Trophoblast cell (in vitro differentiated cells and primary cell): ENCODE measurements at regions not wholly inside any gene's neighbourhood (a gene's known extent, or its start where the extent isn't known, plus 50 kb on each side); places are given as distances from the start of the nearest gene placed in this dataset.
"Not testable (repeated sequence)": the region's sequence is repeated elsewhere in the genome, so short reads cannot be mapped to it uniquely, and the experiment has no call there.

Experiments
- DNase-seq, 2 donors: peaks; one replicate each; pipeline ENCODE4 v3.0.0-alpha.2; 2016
- H2AFZ ChIP-seq: 2 replicates; pipeline ENCODE4 v1.6.1; 2013; ENCODE audit warnings: low read length, moderate library complexity, mild to moderate bottlenecking; ENCODE audit not compliant: insufficient read depth, poor library complexity
- H2AK5ac ChIP-seq: 2 replicates; pipeline ENCODE4 v1.6.1; 2013; ENCODE audit warnings: mild to moderate bottlenecking, low read length
- H2BK120ac ChIP-seq: 2 replicates; pipeline ENCODE4 v1.6.1; 2013; ENCODE audit warnings: low read length, mild to moderate bottlenecking, moderate library complexity; ENCODE audit not compliant: insufficient read depth, poor library complexity
- H2BK12ac ChIP-seq: 2 replicates; pipeline ENCODE4 v1.6.1; 2013; ENCODE audit warnings: mild to moderate bottlenecking, low read length, moderate library complexity
- H2BK5ac ChIP-seq: 2 replicates; pipeline ENCODE4 v1.6.1; 2013; ENCODE audit warnings: low read length, low read depth, moderate library complexity, mild to moderate bottlenecking; ENCODE audit not compliant: poor library complexity
- H3K14ac ChIP-seq: 2 replicates; pipeline ENCODE4 v1.6.1; 2013; ENCODE audit warnings: mild to moderate bottlenecking, low read length
- H3K18ac ChIP-seq: 2 replicates; pipeline ENCODE4 v1.6.1; 2013; ENCODE audit warnings: mild to moderate bottlenecking, low read length
- H3K23ac ChIP-seq: 2 replicates; pipeline ENCODE4 v1.6.1; 2013; ENCODE audit warnings: low read length
- H3K27ac ChIP-seq: 2 replicates; pipeline ENCODE4 v1.5.1; 2013; ENCODE audit warnings: low read depth, mild to moderate bottlenecking, inconsistent platforms, low read length, moderate library complexity
- H3K27me3 ChIP-seq: 2 replicates; pipeline ENCODE4 v1.6.1; 2013; ENCODE audit warnings: inconsistent platforms, mild to moderate bottlenecking, low read length, moderate library complexity; ENCODE audit not compliant: insufficient read depth
- H3K36me3 ChIP-seq, 2 experiments: 1 replicate in 1 of 2; 2 replicates in 1 of 2; pipeline ENCODE4 v1.6.1; 2013; ENCODE audit warnings: low read length in 2 of 2, mild to moderate bottlenecking in 2 of 2, moderate library complexity in 1 of 2; ENCODE audit not compliant: insufficient read depth in 2 of 2, control insufficient read depth in 1 of 2
- H3K4ac ChIP-seq: 2 replicates; pipeline ENCODE4 v1.6.1; 2013; ENCODE audit warnings: low read depth, mild to moderate bottlenecking, low read length, moderate library complexity
- H3K4me1 ChIP-seq, 2 experiments: 1 replicate in 1 of 2; 2 replicates in 1 of 2; pipeline ENCODE4 v1.6.1; 2013; ENCODE audit warnings: low read length in 2 of 2, mild to moderate bottlenecking in 2 of 2, moderate library complexity in 1 of 2; ENCODE audit not compliant: insufficient read depth in 2 of 2, control insufficient read depth in 1 of 2
- H3K4me2 ChIP-seq: 2 replicates; pipeline ENCODE4 v1.6.1; 2013; ENCODE audit warnings: inconsistent platforms, mild to moderate bottlenecking, low read length, moderate library complexity
- H3K4me3 ChIP-seq: 2 replicates; pipeline ENCODE4 v1.5.1; 2013; ENCODE audit warnings: mild to moderate bottlenecking, low read depth, low read length, inconsistent platforms
- H3K79me1 ChIP-seq: one replicate; pipeline ENCODE4 v1.6.1; 2013; ENCODE audit warnings: low read length
- H3K79me2 ChIP-seq: 2 replicates; pipeline ENCODE4 v1.6.1; 2013; ENCODE audit warnings: low read length, mild to moderate bottlenecking; ENCODE audit not compliant: control insufficient read depth, insufficient read depth, poor library complexity
- H3K9ac ChIP-seq: 2 replicates; pipeline ENCODE4 v1.6.1; 2013; ENCODE audit warnings: mild to moderate bottlenecking, low read length
- H3K9me3 ChIP-seq: 2 replicates; pipeline ENCODE4 v1.6.1; 2013; ENCODE audit warnings: low read depth, mild to moderate bottlenecking, control low read depth, inconsistent platforms, low read length; ENCODE audit not compliant: insufficient read depth
- H4K12ac ChIP-seq: 2 replicates; pipeline ENCODE4 v1.6.1; 2013; ENCODE audit warnings: low read depth, mild to moderate bottlenecking, low read length, moderate library complexity
- H4K8ac ChIP-seq: 2 replicates; pipeline ENCODE4 v1.6.1; 2013; ENCODE audit warnings: low read depth, mild to moderate bottlenecking, low read length, moderate library complexity
- H4K91ac ChIP-seq: one replicate; pipeline ENCODE4 v1.6.1; 2013; ENCODE audit warnings: low read depth, mild to moderate bottlenecking, low read length, moderate library complexity
- WGBS: extraction: QIAGEN DNeasy Blood & Tissue Kit; methylation state at CpG from one replicate; pipeline ENCODE4 v1.1.7; 2013; ENCODE audit warnings: missing lambda C conversion rate; ENCODE audit not compliant: insufficient read length, insufficient coverage; ENCODE audit errors: extremely low coverage; 5-methylcytosine and 5-hydroxymethylcytosine counted together

DNA sequence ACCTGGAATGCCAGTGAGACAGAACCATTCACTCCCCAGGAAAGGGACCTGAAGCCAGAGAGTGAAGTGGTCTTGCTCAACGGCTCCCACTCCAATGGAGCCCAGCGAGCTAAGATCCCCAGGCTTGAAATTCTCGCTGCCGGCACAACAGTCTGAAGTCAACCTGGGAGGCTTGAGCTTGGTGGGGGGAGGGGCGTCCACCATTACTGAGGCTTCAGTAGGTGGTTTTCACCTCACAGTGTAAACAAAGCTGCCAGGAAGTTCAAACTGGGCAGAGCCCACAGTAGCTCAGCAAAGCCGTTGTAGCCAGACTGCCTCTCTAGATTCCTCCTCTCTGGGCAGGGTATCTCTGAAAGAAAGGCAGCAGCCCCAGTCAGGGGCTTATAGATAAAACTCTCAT is 236.2 kb downstream of the LMBRD1 start:
- H3K9ac ChIP-seq = not testable (repeated sequence)
- WGBS = no CpG with 5 or more reads among the region's 6 CpGs

DNA sequence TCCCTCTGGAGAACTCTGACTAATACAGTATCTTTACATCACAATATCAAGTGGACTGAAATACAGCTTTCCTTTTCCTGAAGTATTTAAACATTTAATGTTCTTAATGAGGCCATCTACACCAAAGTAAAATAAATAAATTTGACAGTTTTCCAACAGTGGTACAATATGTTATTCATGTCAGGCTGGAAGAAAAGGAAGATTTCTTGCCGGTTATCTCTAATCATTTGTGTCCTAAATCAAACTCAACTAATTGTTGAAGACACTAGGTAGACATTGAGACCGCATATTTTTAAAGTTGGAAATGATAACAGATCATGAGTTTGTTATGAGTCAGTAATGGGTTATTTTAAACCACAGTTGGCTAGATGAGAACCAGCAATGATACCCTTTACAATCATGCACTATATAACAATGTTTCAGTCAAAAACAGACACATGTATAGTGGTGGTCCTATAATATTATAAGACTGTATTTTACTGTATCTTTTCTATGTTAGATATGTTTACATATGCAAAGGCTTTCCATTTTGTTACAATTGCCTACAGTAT is 241.6 kb downstream of the LMBRD1 start:
- no peak overlapping the region for H3K23ac ChIP-seq
- no CpG with 5 or more reads among the region's 2 CpGs for WGBS
- H3K4me1 ChIP-seq = no peaks in the 10 kb centered on the region

More for the DNA sequence above, 236.2 kb downstream of the LMBRD1 start:
- H3K79me1 ChIP-seq, H3K9me3 ChIP-seq, H3K27ac ChIP-seq, H3K18ac ChIP-seq, H2BK120ac ChIP-seq, H3K14ac ChIP-seq, H4K12ac ChIP-seq, DNase-seq, H3K4me2 ChIP-seq, H4K91ac ChIP-seq, H2BK5ac ChIP-seq, H3K4me1 ChIP-seq, H3K23ac ChIP-seq, H2AK5ac ChIP-seq, H4K8ac ChIP-seq, H2BK12ac ChIP-seq, H2AFZ ChIP-seq, H3K79me2 ChIP-seq, H3K27me3 ChIP-seq, H3K4ac ChIP-seq, H3K36me3 ChIP-seq, H3K4me3 ChIP-seq: not testable (repeated sequence)

DNA sequence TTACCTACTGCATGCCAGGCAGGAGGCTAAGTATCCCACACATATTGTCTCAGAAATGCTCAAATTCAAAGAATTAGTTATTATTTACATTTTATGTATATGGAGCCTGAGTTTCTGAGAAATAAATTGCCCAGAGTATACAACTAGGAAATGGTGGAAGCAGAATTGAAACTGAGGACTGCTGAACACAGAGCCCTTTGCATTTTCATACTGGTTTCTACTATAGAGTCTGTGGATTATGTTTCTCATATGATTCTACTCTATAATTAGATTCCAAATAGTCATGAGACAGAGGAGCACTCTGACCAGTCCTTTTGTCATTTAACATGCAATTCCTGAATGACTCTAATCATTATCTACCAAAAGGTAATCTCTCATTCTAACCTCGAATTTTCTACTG is 254.3 kb downstream of the LMBRD1 start:
- H3K79me2 ChIP-seq = no peaks in the 10 kb centered on the region
- H3K14ac ChIP-seq = no peak overlapping the region
- H3K79me1 ChIP-seq = no peaks in the 10 kb centered on the region
- no peak overlapping the region for H3K4me2 ChIP-seq
- H3K9me3 ChIP-seq = no peaks in the 10 kb centered on the region
- no peaks in the 10 kb centered on the region for H3K36me3 ChIP-seq
- H2BK5ac ChIP-seq = no peak overlapping the region
- H2BK12ac ChIP-seq = no peak overlapping the region
- no peak for DNase-seq
- no peak overlapping the region for H2BK120ac ChIP-seq
- no peak overlapping the region for H3K23ac ChIP-seq
- no peaks in the 10 kb centered on the region for H3K4me1 ChIP-seq
- no peak overlapping the region for H2AK5ac ChIP-seq
- no peaks in the 10 kb centered on the region for H3K27me3 ChIP-seq
- H4K91ac ChIP-seq = no peak overlapping the region
- H4K8ac ChIP-seq = no peak overlapping the region
- H3K4ac ChIP-seq = no peak overlapping the region
- H4K12ac ChIP-seq = no peak overlapping the region
- H3K4me3 ChIP-seq = no peak overlapping the region
- no CpG with 5 or more reads among the region's 1 CpG for WGBS
- H3K9ac ChIP-seq = no peak overlapping the region
- H2AFZ ChIP-seq = no peak overlapping the region
- H3K27ac ChIP-seq = no peak overlapping the region
- H3K18ac ChIP-seq = no peak overlapping the region

More for the DNA sequence above, 241.6 kb downstream of the LMBRD1 start:
- H2AFZ ChIP-seq = no peak overlapping the region
- no peak overlapping the region for H2BK12ac ChIP-seq
- H2AK5ac ChIP-seq = no peak overlapping the region
- H4K91ac ChIP-seq = no peak overlapping the region
- H3K18ac ChIP-seq = no peak overlapping the region
- H3K9ac ChIP-seq = no peak overlapping the region
- no peaks in the 10 kb centered on the region for H3K27me3 ChIP-seq
- no peak overlapping the region for H3K4ac ChIP-seq
- H4K8ac ChIP-seq = no peak overlapping the region
- DNase-seq = no peak
- H3K79me2 ChIP-seq = no peaks in the 10 kb centered on the region
- no peak overlapping the region for H3K14ac ChIP-seq
- H3K4me2 ChIP-seq = no peak overlapping the region
- H4K12ac ChIP-seq = no peak overlapping the region
- no peaks in the 10 kb centered on the region for H3K36me3 ChIP-seq
- H2BK120ac ChIP-seq = no peak overlapping the region
- H3K9me3 ChIP-seq = no peaks in the 10 kb centered on the region
- H3K79me1 ChIP-seq = no peaks in the 10 kb centered on the region
- no peak overlapping the region for H2BK5ac ChIP-seq
- no peak overlapping the region for H3K4me3 ChIP-seq
- no peak overlapping the region for H3K27ac ChIP-seq

DNA sequence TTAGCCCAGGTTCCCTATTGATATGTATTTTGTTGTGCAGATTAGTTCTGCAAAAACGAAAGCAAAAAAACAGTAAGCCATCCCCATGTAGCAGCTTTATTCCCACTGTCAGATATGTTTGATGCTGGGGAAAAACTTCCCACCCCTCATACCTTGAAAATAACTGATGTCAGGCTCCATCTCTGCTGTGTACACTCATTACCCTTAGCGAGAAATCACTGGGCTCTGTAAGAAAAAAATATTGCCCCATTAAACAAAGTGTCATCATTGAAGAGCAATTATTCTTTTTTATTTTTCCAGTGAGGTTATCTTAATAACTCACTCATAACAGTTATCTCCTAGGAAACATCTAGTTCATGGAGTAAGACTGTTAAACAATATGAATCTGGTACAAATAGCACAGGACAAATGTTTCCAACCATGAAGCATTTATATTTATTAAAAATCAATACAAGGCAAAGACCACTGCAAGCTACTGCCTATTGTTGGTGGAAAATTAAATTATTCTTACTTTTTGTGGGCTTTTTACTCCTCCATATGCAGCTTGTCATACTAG is 268.8 kb downstream of the LMBRD1 start:
- no peaks in the 10 kb centered on the region for H3K79me2 ChIP-seq
- no peak overlapping the region for H2AK5ac ChIP-seq
- no peak overlapping the region for H2BK120ac ChIP-seq
- H3K23ac ChIP-seq = no peak overlapping the region
- no peak overlapping the region for H4K91ac ChIP-seq
- no peak overlapping the region for H3K4me2 ChIP-seq
- no peak overlapping the region for H3K14ac ChIP-seq
- no peak overlapping the region for H3K18ac ChIP-seq
- H3K4me3 ChIP-seq = no peak overlapping the region
- H3K4ac ChIP-seq = no peak overlapping the region
- H2AFZ ChIP-seq = no peak overlapping the region
- H3K79me1 ChIP-seq = no peaks in the 10 kb centered on the region
- H2BK12ac ChIP-seq = no peak overlapping the region
- no CpG with 5 or more reads among the region's 2 CpGs for WGBS
- H3K27ac ChIP-seq = no peak overlapping the region
- H3K36me3 ChIP-seq = no peaks in the 10 kb centered on the region
- H2BK5ac ChIP-seq = no peak overlapping the region
- H3K9me3 ChIP-seq = no peaks in the 10 kb centered on the region
- H3K9ac ChIP-seq = no peak overlapping the region
- H4K8ac ChIP-seq = no peak overlapping the region
- DNase-seq = no peak
- no peak overlapping the region for H4K12ac ChIP-seq
- H3K27me3 ChIP-seq = no peaks in the 10 kb centered on the region
- H3K4me1 ChIP-seq = no peaks in the 10 kb centered on the region
